ENCODE measurements at regions not wholly inside any gene's neighbourhood (a gene's known extent, or its start where the extent isn't known, plus 50 kb on each side); places are given as distances from the start of the nearest gene placed in this dataset.

DNA sequence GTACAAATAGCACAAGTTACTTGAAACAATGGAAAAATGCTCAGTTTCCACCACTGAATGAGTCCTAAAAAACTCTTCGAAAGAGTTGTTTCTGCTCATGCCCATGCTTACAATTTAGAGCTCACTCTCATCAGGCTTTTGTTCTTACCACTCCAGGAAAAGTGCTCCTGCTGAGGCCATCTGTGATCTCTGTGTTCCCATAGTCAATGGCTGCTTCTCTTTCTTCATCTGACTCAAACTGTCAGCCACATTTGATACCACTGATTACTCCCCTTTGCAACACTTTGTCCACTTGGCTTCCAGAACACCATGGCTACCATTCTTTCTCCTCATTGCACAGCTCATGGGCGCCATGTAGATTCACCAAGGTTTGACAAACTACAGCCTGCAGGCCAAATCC, 80.0 kb upstream of the SLC34A2 start:
- Histone ChIP-seq H3K4me1 (ENCODE audit: control insufficient read depth, insufficient read depth, low read length, poor library complexity, severe bottlenecking) (no peaks in the 10 kb centered on the region), H3K4me3 (ENCODE audit: extremely low read depth, insufficient read depth, low read length, poor library complexity, severe bottlenecking) (no peak overlapping the region), H3K36me3 (ENCODE audit: control insufficient read depth, insufficient read depth, low read length) (no peaks in the 10 kb centered on the region), H3K27ac (ENCODE audit: low read depth, low read length, severe bottlenecking) (no peak overlapping the region), H3K9me3 (ENCODE audit: control insufficient read depth, low read length) (no peaks in the 10 kb centered on the region)
- 83 to 93% methylated on average over 2 of the region's 2 CpGs for WGBS, 2 experiments (ENCODE audit: insufficient coverage in 2 of 2)

DNA sequence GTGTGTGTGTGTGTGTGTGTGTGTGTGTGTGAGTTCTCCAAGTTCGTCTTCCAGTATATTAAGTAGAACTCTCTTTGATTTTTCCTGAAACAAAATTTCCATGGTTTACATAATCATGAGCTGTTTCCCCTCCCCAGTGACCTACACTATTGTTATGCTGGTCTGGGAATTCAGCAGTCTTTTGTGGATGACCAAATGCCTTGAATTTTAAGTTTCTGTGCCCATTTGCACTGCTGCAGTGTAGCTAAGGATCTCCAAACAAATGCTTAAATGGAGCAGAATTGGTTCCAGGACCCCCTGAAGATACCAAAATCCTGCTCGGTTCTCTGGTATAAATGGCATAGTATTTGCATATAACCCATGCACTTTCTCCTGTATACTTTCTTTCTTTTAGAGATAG, 77.2 kb upstream of the SLC34A2 start:
- no peaks in the 10 kb centered on the region for H3K4me1 ChIP-seq (ENCODE audit: control insufficient read depth, insufficient read depth, low read length, poor library complexity, severe bottlenecking)
- no peaks in the 10 kb centered on the region for H3K36me3 ChIP-seq (ENCODE audit: control insufficient read depth, insufficient read depth, low read length)
- no CpG with 5 or more reads among the region's 2 CpGs for WGBS, 2 experiments (ENCODE audit: insufficient coverage in 2 of 2)
- no peak overlapping the region for H3K27ac ChIP-seq (ENCODE audit: low read depth, low read length, severe bottlenecking)
- H3K4me3 ChIP-seq (ENCODE audit: extremely low read depth, insufficient read depth, low read length, poor library complexity, severe bottlenecking): no peak overlapping the region
- H3K9me3 ChIP-seq (ENCODE audit: control insufficient read depth, low read length): no peaks in the 10 kb centered on the region

DNA sequence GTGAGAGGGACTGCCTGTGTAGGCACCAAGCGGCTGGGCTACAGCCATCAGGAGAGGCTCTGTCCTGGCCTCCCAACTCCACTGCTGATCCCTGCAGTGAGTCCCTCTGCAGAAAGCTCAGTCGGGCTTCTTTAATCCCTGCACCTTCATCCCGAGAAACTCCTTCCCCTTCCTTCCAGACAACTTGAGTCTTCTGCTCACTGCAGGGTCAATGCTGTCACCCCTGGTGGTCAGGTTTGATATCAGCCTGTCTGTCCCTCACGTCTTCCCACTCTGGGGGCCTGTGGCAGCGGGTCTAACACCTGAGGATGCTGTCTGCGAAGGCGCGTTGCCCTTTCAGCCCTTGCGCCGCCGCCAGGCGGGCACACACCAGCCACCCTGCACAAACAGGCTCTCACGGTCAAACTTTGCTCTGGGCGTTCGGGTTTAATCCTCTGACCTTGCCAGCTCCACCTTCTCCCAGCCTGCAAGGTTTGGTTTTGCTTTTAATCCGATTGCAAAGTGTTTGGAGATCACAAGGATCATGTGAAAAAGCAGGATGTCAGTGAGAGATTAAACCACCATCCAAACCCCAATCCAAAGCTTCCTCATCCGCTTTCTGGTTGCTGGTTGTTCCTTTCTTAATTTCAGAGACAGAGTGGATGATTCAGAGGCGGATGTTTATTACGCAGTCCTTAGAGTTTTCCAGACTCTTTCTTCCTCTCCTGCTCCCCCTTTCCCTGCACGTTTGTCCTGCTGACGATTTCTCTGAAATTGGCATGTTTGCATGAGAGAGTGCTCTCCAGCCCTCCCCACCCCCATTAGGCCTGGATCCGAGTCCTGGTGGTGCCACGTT, 74.8 kb upstream of the SLC34A2 start:
- no peak overlapping the region for H3K4me3 ChIP-seq (ENCODE audit: extremely low read depth, insufficient read depth, low read length, poor library complexity, severe bottlenecking)
- no peaks in the 10 kb centered on the region for H3K9me3 ChIP-seq (ENCODE audit: control insufficient read depth, low read length)
- H3K4me1 ChIP-seq (ENCODE audit: control insufficient read depth, insufficient read depth, low read length, poor library complexity, severe bottlenecking): no peaks in the 10 kb centered on the region
- no peak overlapping the region for H3K27ac ChIP-seq (ENCODE audit: low read depth, low read length, severe bottlenecking)
- no peaks in the 10 kb centered on the region for H3K36me3 ChIP-seq (ENCODE audit: control insufficient read depth, insufficient read depth, low read length)
- 85 to 87% methylated on average over 17 to 19 of the region's 23 CpGs for WGBS, 2 experiments (ENCODE audit: insufficient coverage in 2 of 2)

DNA sequence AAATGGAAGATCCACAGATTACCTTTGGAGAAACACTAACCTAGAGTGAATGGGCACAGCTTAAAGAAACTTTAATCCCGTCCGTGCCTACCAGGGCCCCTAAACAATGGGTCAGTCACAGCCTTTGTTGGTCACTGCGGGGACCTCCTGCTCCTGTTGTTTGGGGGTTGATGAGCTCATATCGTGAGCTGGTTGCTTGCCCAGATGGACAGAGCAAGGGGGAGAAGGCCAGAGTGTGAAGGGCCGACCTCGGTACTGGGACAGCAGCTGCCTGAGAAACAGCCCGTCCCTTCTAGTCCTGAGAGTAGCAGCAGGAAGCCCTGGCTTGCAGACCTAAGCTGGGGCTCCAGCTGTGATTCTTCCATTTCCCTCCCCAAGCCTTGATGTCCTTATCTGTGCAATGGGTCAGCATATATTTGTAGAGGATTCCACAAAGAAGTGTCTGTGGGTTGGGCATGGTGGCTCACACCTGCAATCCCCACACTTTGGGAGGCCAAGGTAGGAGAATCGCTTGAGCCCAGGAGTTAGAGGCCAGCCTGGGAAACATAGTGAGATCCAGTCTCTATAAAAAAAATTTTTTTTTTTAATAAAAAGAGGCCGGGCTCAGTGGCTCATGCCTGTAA, 69.6 kb upstream of the SLC34A2 start:
- Histone ChIP-seq H3K9me3 (ENCODE audit: control insufficient read depth, low read length) (no peaks in the 10 kb centered on the region), H3K27ac (ENCODE audit: low read depth, low read length, severe bottlenecking) (no peak overlapping the region), H3K4me3 (ENCODE audit: extremely low read depth, insufficient read depth, low read length, poor library complexity, severe bottlenecking) (no peak overlapping the region), H3K36me3 (ENCODE audit: control insufficient read depth, insufficient read depth, low read length) (no peaks in the 10 kb centered on the region), H3K4me1 (ENCODE audit: control insufficient read depth, insufficient read depth, low read length, poor library complexity, severe bottlenecking) (peaks cover 8% of the 10 kb centered on the region)
- 62 to 85% methylated on average over 7 of the region's 9 CpGs for WGBS, 2 experiments (ENCODE audit: insufficient coverage in 2 of 2)

DNA sequence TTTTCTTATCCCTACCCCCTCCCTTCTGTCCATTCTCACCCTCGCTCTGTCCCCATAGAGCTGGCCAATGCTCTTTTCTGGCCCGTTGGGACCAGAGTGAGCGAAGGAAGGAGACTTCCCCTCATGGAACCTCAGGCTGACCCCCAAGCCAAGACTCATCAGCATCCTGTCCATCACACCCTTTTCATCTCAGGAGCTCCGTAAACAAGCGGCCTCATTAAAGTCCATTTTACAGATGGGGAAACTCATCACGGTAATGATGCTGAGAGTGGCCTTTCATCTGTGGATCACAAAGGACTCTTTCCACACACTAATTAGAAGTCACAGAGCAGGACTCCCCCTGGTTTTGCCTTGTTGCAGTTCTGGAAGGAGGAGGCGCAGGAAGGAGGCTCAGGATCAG, 67.4 kb upstream of the SLC34A2 start:
- WGBS, 2 experiments (ENCODE audit: insufficient coverage in 2 of 2): 87 to 89% methylated on average over 5 to 7 of the region's 7 CpGs
- no peak overlapping the region for H3K27ac ChIP-seq (ENCODE audit: low read depth, low read length, severe bottlenecking)
- H3K4me3 ChIP-seq (ENCODE audit: extremely low read depth, insufficient read depth, low read length, poor library complexity, severe bottlenecking): no peak overlapping the region
- no peaks in the 10 kb centered on the region for H3K36me3 ChIP-seq (ENCODE audit: control insufficient read depth, insufficient read depth, low read length)
- peaks cover 8% of the 10 kb centered on the region for H3K4me1 ChIP-seq (ENCODE audit: control insufficient read depth, insufficient read depth, low read length, poor library complexity, severe bottlenecking)
- H3K9me3 ChIP-seq (ENCODE audit: control insufficient read depth, low read length): no peaks in the 10 kb centered on the region

DNA sequence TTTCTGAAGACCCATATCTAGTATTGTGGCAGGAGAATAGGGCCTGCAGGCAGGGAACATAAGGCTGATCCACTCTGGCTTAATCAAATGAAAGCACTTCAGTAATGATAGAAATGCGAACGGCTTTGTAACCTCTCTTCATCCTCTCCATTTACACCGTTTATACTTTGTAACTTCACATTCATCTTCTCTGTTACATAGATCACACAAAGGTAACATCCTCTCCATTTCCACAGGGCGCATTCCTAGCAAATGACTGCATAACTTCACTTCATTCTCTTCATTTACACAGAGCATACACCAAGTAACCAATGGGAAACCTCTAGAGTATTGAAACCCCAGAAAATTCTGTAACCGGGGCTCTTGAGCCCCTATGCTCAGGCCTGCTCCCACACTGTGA, 65.5 kb upstream of the SLC34A2 start:
- WGBS, 2 experiments (ENCODE audit: insufficient coverage in 2 of 2): 77 to 82% methylated on average over 5 of the region's 5 CpGs
- peaks cover 3% of the 10 kb centered on the region for H3K9me3 ChIP-seq (ENCODE audit: control insufficient read depth, low read length)
- peaks cover 8% of the 10 kb centered on the region for H3K4me1 ChIP-seq (ENCODE audit: control insufficient read depth, insufficient read depth, low read length, poor library complexity, severe bottlenecking)
- H3K36me3 ChIP-seq (ENCODE audit: control insufficient read depth, insufficient read depth, low read length): no peaks in the 10 kb centered on the region
- no peak overlapping the region for H3K4me3 ChIP-seq (ENCODE audit: extremely low read depth, insufficient read depth, low read length, poor library complexity, severe bottlenecking)
- H3K27ac ChIP-seq (ENCODE audit: low read depth, low read length, severe bottlenecking): no peak overlapping the region

DNA sequence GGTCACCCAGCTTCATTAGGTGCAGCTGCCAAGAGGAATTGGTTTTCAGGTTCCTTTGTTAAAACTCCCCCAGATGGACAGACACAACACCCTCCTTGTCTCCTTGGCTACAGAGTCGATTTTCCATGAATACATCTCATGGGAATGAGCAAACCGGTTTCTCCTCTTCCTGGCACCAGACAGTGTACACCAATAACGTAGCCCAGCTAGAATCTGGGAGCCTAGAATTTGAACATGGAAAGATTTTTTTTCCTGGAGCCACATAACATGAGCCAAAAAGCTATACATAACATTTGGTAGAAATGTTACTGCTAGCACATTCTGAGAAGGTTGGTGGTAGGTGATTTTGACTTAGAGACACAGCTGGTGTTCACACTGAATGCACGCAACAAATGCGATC, 62.9 kb upstream of the SLC34A2 start:
- 89 to 100% methylated on average over 2 to 5 of the region's 5 CpGs for WGBS, 2 experiments (ENCODE audit: insufficient coverage in 2 of 2)

More for the DNA sequence above, 62.9 kb upstream of the SLC34A2 start:
- H3K27ac ChIP-seq (ENCODE audit: low read depth, low read length, severe bottlenecking): no peak overlapping the region
- H3K36me3 ChIP-seq (ENCODE audit: control insufficient read depth, insufficient read depth, low read length): no peaks in the 10 kb centered on the region
- H3K4me3 ChIP-seq (ENCODE audit: extremely low read depth, insufficient read depth, low read length, poor library complexity, severe bottlenecking): no peak overlapping the region
- H3K4me1 ChIP-seq (ENCODE audit: control insufficient read depth, insufficient read depth, low read length, poor library complexity, severe bottlenecking): peaks cover 8% of the 10 kb centered on the region
- peaks cover 12% of the 10 kb centered on the region for H3K9me3 ChIP-seq (ENCODE audit: control insufficient read depth, low read length)

Data from mesodermal cell (in vitro differentiated cells).